Skeletal muscle satellite cell (primary cell): ENCODE measurements at regions not wholly inside any gene's neighbourhood (a gene's known extent, or its start where the extent isn't known, plus 50 kb on each side); places are given as distances from the start of the nearest gene placed in this dataset.

Experiments used
- H3K27me3 ChIP-seq: 2 replicates; pipeline ENCODE4 v1.7.0; 2013; ENCODE audit warnings: low read length; ENCODE audit not compliant: control insufficient read depth, insufficient read depth
- H3K36me3 ChIP-seq: 2 replicates; pipeline ENCODE4 v1.7.0; 2013; ENCODE audit warnings: mild to moderate bottlenecking, control low read depth, low read length; ENCODE audit not compliant: insufficient read depth
- H3K4me1 ChIP-seq: 2 replicates; pipeline ENCODE4 v1.7.0; 2013; ENCODE audit warnings: low read length; ENCODE audit not compliant: control insufficient read depth, insufficient read depth
- H3K4me2 ChIP-seq: 2 replicates; pipeline ENCODE4 v1.7.0; 2013; ENCODE audit warnings: mild to moderate bottlenecking, low read length
- H3K4me3 ChIP-seq: 2 replicates; pipeline ENCODE4 v1.7.0; 2013; ENCODE audit warnings: low read length
- H3K9ac ChIP-seq: 2 replicates; pipeline ENCODE4 v1.7.0; 2013; ENCODE audit warnings: mild to moderate bottlenecking, low read depth, low read length, moderate library complexity
- H3K9me3 ChIP-seq: replicated peaks from 2 replicates; pipeline ENCODE4 v1.7.0; 2013; ENCODE audit warnings: mild to moderate bottlenecking, control low read depth, low read length

- H3K4me3 ChIP-seq: no peak overlapping the region
- H3K27me3 ChIP-seq: peaks cover 40% of the 10 kb centered on the region
- H3K4me2 ChIP-seq: no peak overlapping the region
- H3K4me1 ChIP-seq: peaks cover 4% of the 10 kb centered on the region
- no peaks in the 10 kb centered on the region for H3K9me3 ChIP-seq
- H3K36me3 ChIP-seq: no peaks in the 10 kb centered on the region
- no peak overlapping the region for H3K9ac ChIP-seq
Measured at GRCh38 chr9:86771420-86771819, 175.9 kb downstream of the GAS1 start.

DNA sequence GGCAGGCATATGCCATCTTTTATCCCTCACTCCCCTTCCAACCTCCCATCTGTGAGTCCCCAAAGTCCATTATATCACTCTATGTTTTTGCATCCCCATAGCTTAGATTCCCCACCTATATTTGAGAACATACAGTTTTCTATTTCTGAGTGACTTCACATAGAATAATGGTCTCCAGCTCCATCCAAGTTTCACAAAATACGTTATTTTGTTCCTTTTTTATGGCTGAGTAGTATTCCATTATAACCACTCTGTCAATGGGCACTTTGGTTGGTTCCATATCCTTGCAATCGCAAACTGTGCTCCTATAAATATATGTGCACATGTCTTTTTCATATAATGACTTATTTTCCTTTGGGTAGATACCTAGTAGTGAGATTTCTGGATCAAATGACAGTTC is 178.6 kb downstream of the GAS1 start:
- Histone ChIP-seq H3K4me1 (peaks cover 4% of the 10 kb centered on the region), H3K27me3 (peaks cover 27% of the 10 kb centered on the region), H3K9me3 (no peaks in the 10 kb centered on the region), H3K9ac (no peak overlapping the region), H3K4me2 (no peak overlapping the region), H3K4me3 (no peak overlapping the region), H3K36me3 (no peaks in the 10 kb centered on the region)

- Histone ChIP-seq H3K4me1 (peaks cover 4% of the 10 kb centered on the region), H3K27me3 (peaks cover 23% of the 10 kb centered on the region), H3K36me3 (no peaks in the 10 kb centered on the region), H3K9ac (no peak overlapping the region), H3K4me3 (no peak overlapping the region), H3K9me3 (no peaks in the 10 kb centered on the region), H3K4me2 (no peak overlapping the region)
Measured at GRCh38 chr9:86768020-86768419, 179.3 kb downstream of the GAS1 start.

DNA sequence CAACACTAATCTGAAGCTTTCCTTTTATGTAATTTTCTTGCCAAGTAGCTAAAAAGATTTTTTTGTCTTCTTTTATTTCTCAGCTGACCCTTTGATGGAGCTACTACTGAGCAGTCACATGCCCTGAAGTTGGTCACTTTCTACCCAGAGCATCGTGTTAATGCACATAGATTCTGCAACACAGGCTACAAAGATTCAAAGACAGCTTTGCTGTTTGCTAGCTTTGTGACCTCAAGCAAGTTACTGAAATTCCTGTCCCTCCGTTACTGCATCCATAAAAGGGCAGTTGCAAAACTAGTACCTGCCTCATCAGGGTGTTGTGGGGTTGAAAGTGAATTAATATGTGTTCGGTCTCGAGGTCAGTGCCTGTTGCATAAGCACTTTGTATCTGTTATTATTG is 179.9 kb downstream of the GAS1 start:
- no peak overlapping the region for H3K4me2 ChIP-seq
- H3K9ac ChIP-seq: no peak overlapping the region
- peaks cover 4% of the 10 kb centered on the region for H3K4me1 ChIP-seq
- H3K9me3 ChIP-seq: no peaks in the 10 kb centered on the region
- H3K36me3 ChIP-seq: no peaks in the 10 kb centered on the region
- H3K4me3 ChIP-seq: no peak overlapping the region
- peaks cover 16% of the 10 kb centered on the region for H3K27me3 ChIP-seq

DNA sequence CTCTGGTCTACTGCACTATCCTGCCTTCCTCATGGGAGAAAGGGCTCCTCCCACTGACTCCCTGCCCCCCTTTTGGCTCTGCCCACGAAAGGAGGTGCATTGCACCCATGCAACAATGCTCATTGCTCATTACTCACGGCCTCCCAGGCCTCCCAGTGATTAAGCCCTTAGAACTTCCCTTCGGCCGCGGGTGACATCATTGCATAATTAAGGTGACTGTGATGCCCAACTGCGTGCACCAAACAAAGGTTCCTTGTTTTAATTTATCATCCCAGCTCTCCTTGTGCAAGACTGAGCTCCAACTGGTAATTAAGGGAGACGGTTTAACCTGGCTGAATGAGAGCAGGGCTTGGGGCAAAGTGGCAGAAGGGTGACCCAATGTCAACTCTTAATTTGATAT is 180.4 kb downstream of the GAS1 start:
- Histone ChIP-seq H3K4me1 (peaks cover 4% of the 10 kb centered on the region), H3K9me3 (no peaks in the 10 kb centered on the region), H3K36me3 (no peaks in the 10 kb centered on the region), H3K9ac (no peak overlapping the region), H3K4me2 (no peak overlapping the region), H3K4me3 (no peak overlapping the region), H3K27me3 (peaks cover 13% of the 10 kb centered on the region)

GRCh38 chr9:86766511-86766910 is 180.8 kb downstream of the GAS1 start:
- Histone ChIP-seq H3K9ac (no peak overlapping the region), H3K4me1 (peaks cover 4% of the 10 kb centered on the region), H3K4me2 (no peak overlapping the region)

DNA sequence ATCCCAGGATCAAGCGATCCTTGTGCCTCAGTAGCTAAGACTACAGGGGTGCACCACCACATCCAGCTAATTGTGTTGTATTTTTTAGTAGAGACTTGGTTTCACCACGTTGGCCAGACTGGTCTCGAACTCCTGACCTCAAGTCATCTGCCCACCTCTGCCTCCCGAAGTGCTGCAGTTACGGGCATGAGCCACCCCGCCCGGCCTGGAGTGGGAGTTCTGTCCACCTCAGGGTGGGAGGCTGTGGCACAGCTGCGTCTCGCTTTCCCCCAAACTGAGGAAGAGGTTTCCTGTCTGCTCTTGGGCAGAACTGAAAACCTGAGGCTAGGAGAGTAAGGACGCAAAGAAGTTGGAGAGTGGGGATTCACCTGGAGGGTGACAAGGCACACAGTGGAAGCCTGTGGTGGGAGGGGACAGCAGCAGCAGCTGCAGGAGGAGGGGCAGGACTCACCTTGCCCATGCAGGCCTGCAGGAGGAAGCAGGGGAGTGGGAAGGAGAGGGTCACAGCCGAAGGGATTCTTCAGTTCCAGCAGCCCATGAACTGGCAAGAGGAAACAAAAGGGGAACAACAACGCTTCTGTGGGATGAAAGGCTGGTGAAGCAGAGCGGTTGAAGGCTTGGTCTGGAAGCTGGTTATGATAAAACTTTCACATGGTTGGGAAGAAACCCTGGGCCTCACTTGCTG is 181.4 kb downstream of the GAS1 start:
- Histone ChIP-seq H3K4me3 (no peak overlapping the region), H3K27me3 (peaks cover 4% of the 10 kb centered on the region), H3K36me3 (no peaks in the 10 kb centered on the region), H3K4me1 (peaks cover 4% of the 10 kb centered on the region), H3K4me2 (no peak overlapping the region), H3K9ac (no peak overlapping the region), H3K9me3 (no peaks in the 10 kb centered on the region)

More at GRCh38 chr9:86766511-86766910, 180.8 kb downstream of the GAS1 start:
- Histone ChIP-seq H3K27me3 (peaks cover 9% of the 10 kb centered on the region), H3K4me3 (no peak overlapping the region), H3K36me3 (no peaks in the 10 kb centered on the region), H3K9me3 (no peaks in the 10 kb centered on the region)

DNA sequence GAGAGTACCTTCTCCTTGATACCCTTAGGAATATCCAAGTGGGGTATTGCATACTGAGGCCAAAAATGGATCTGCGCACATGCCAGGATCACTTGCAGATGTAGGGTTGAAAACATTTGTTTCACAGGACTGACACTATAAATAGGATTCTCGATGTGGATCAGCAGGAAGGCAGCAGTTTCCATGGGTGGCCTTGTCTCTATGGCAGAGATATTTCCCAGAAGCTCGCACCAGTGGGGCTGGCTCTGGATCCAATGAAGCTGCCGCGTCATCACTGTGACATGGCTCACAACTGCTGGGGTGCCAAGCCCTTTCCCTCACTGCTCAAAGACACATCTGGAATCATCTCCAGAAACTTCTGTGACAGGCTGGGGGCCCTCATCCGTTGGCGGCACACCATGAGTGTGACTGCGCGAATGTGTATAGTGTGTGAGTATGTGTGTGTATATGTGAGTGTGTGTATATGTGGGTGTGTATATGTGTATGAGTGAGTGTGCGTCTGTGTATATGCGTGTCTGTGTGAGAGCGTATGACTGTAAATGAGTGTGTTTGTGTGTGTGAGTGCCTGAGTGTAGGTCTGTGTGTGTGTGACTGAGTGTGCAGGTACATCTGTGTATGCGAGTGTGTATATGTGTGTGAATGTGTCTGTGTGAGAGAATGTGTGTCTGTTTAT is 182.5 kb downstream of the GAS1 start:
- no peak overlapping the region for H3K4me2 ChIP-seq
- H3K9ac ChIP-seq: no peak overlapping the region

GRCh38 chr9:86764221-86764624 is 183.1 kb downstream of the GAS1 start:
- peaks cover 4% of the 10 kb centered on the region for H3K4me1 ChIP-seq
- H3K9ac ChIP-seq: no peak overlapping the region
- no peak overlapping the region for H3K4me2 ChIP-seq
- no peaks in the 10 kb centered on the region for H3K9me3 ChIP-seq
- no peaks in the 10 kb centered on the region for H3K27me3 ChIP-seq
- no peak overlapping the region for H3K4me3 ChIP-seq
- no peaks in the 10 kb centered on the region for H3K36me3 ChIP-seq

More for the DNA sequence above, 182.5 kb downstream of the GAS1 start:
- H3K36me3 ChIP-seq: no peaks in the 10 kb centered on the region
- H3K27me3 ChIP-seq: no peaks in the 10 kb centered on the region
- no peak overlapping the region for H3K4me3 ChIP-seq
- H3K4me1 ChIP-seq: peaks cover 4% of the 10 kb centered on the region
- H3K9me3 ChIP-seq: no peaks in the 10 kb centered on the region

- H3K4me2 ChIP-seq: no peak overlapping the region
- no peaks in the 10 kb centered on the region for H3K36me3 ChIP-seq
- H3K4me1 ChIP-seq: peaks cover 4% of the 10 kb centered on the region
- no peaks in the 10 kb centered on the region for H3K9me3 ChIP-seq
- no peak overlapping the region for H3K4me3 ChIP-seq
- H3K9ac ChIP-seq: no peak overlapping the region
- H3K27me3 ChIP-seq: no peaks in the 10 kb centered on the region
Measured at GRCh38 chr9:86763791-86764190, 183.5 kb downstream of the GAS1 start.

- no peaks in the 10 kb centered on the region for H3K36me3 ChIP-seq
- H3K4me3 ChIP-seq: no peak overlapping the region
- H3K27me3 ChIP-seq: peaks cover 11% of the 10 kb centered on the region
- no peaks in the 10 kb centered on the region for H3K4me1 ChIP-seq
- H3K9me3 ChIP-seq: no peaks in the 10 kb centered on the region
- H3K9ac ChIP-seq: no peak overlapping the region
- H3K4me2 ChIP-seq: no peak overlapping the region
Measured at GRCh38 chr9:86757382-86757720, 190.0 kb downstream of the GAS1 start.
